GM19240 (cell line): ENCODE measurements at regions not wholly inside any gene's neighbourhood (a gene's known extent, or its start where the extent isn't known, plus 50 kb on each side); places are given as distances from the start of the nearest gene placed in this dataset.
"Not testable (repeated sequence)": the region's sequence is repeated elsewhere in the genome, so short reads cannot be mapped to it uniquely, and the experiment has no call there.

ENCODE experiments used
- DNase-seq: peaks from one replicate; pipeline ENCODE4 v3.0.0; 2011; ENCODE audit warnings: low spot score; ENCODE audit not compliant: insufficient read length

DNA sequence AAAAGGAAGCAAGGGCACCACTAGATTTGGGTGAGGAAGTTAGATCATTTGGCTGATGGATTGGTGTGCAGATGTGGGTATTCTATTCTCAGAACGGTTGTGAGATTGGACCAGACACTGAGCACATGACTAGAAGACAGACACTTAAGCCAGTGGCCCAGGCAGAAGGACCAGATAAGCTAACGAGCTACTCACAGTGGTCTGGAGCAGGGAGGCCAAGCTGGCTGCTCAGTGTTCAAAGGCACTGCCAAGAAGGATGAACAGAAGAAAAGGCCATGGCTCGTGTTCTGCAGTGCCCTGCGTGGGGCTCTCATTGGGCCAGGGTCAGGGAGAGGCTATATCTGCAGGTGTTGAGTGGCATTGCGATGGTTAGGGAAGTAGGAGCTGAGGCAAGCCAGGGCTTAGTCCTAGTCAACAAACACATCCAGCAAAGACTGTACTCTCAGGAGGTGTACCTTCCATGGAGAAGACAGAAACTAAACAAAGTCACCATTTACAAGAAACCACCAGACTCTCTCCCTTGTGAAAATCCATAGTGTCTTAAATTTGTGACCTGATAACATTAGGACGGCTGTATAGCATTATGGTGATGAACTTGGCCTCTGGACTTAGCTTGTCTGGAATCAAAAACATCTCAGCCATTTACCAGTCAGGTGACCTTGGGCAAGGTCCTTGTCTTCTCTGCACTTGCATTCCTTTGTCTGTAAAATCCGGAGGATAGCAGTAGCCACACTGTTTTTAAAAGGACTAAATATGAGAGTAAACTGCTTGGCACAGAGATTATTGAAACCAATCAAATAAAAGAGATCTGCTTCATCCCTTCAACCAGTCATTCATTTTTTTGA lies 274.5 kb downstream of the SIPA1L2 start:
- no peak for DNase-seq

DNA sequence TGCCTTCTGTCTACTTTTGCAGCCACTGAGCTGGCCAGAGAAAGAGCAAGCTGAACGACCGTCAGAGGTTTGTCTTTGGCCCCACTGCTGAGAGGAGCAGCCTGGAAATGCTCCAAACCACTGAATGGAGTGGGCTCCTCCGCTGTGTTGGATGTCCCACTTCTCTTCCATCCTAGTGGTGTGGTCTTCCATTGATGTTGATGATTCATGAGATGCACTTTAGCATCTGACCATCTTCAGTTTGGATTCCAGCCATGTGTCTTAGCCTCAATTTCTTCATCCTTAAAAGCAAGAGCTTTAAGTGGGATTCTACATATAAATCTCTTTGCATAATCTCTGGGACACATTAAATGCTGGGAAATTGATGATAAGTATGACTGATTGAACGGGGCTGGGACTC lies 276.9 kb downstream of the SIPA1L2 start:
- DNase-seq, result no peak

GRCh38 chr1:232352366-232352765 lies 277.6 kb downstream of the SIPA1L2 start:
- no peak for DNase-seq

DNA sequence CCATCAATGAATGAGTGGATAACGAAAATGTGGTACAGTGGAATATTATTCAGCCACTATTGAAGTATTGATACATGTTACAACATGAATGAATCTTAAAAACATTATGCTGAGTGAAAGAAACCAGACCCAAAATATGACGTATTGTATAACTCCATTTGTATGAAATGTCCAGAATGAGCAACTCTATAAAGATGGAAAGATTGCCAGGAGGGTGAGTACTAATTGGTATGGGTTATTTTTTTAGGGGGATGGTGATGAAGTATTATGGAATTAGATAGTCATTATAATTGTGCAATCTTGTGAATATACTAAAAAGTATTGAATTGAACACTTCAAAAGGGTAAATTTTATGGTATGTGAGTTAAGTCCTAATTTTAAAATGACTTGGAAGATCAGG lies 278.6 kb downstream of the SIPA1L2 start:
- no peak for DNase-seq

- no peak for DNase-seq
Measured at GRCh38 chr1:232346844-232347243, 283.1 kb downstream of the SIPA1L2 start.

- no peak for DNase-seq
Measured at GRCh38 chr1:232344791-232345399, 285.0 kb downstream of the SIPA1L2 start.

- not testable (repeated sequence) for DNase-seq
Measured at GRCh38 chr1:232344186-232344585, 285.7 kb downstream of the SIPA1L2 start.

GRCh38 chr1:232340446-232340845 lies 289.5 kb downstream of the SIPA1L2 start:
- no peak for DNase-seq

DNA sequence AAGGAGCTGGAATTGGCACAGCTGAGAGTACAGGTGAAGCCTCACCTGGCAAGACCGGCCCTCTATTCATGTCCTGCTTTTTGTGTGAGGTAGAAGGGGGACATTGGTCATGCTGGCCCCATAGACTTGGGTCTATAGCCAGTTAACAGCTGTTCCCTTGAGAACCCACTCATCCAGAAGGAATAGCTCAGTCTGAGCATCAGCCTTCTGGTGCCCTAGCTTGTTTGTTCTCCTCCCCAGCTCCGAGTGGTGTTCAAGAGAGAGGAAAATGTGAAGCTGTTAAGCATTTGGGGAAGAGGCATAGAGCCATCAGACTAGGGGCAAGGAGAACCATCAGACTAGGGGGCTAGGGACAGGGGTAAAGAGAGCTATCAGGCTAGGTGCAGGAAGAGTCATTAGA lies 290.9 kb downstream of the SIPA1L2 start:
- no peak for DNase-seq

DNA sequence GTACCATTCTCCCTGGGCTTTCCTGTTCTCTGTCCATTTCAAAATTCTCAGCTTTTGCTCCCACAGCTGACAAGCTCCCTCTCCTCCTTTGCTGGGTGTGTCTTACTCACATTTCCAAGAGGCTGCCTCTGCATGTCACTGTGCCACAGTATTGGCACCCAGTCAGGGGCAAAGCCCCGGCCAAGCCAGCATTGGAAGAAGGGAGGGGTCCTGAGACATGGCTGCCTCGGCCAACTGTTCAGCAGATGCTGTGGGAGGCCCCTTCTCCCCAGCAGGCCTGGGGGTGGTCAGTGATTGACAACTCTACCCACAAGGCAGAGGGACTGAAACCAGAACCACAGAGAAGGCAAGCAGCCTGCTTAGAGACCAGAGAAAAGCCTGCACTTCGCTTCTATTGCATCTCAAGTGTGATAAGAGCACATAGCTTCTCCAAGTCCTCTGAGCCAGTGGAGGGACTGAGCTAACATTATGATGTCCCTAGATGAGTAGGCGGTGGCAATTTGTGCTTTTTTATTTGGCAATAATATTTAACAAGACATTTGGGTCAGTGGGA lies 294.1 kb downstream of the SIPA1L2 start:
- no peak for DNase-seq

- DNase-seq, result no peak
Measured at GRCh38 chr1:232335261-232335660, 294.7 kb downstream of the SIPA1L2 start.

DNA sequence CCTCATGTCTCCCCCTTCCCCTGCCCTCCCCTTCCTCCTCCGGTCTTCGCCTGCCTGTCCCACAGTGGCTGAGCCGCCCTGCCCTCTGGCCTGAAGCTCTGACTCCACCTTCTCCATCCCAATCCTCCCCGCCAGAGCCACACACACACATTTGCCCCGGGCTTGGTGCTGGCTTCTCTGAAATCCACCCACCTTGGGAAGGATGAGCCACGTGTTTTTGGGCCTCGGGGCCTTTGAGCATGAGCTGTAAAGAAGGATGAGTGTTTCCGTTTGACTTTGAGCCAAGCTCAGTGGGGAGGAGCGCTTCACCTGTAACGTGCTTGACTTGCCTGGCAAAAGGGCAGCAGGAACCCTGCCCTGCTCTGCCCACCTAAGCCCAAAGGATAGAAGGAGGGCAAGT lies 295.1 kb downstream of the SIPA1L2 start:
- no peak for DNase-seq

GRCh38 chr1:232334246-232334645 lies 295.7 kb downstream of the SIPA1L2 start:
- DNase-seq, result no peak

- no peak for DNase-seq
Measured at GRCh38 chr1:232333419-232333767, 296.5 kb downstream of the SIPA1L2 start.

- not testable (repeated sequence) for DNase-seq
Measured at GRCh38 chr1:232332710-232333418, 297.1 kb downstream of the SIPA1L2 start.

- DNase-seq, result no peak
Measured at GRCh38 chr1:232329103-232329813, 300.7 kb downstream of the SIPA1L2 start.

GRCh38 chr1:232328486-232329102 lies 301.3 kb downstream of the SIPA1L2 start:
- no peak for DNase-seq

GRCh38 chr1:232327899-232328298 lies 302.0 kb downstream of the SIPA1L2 start:
- DNase-seq, result no peak

DNA sequence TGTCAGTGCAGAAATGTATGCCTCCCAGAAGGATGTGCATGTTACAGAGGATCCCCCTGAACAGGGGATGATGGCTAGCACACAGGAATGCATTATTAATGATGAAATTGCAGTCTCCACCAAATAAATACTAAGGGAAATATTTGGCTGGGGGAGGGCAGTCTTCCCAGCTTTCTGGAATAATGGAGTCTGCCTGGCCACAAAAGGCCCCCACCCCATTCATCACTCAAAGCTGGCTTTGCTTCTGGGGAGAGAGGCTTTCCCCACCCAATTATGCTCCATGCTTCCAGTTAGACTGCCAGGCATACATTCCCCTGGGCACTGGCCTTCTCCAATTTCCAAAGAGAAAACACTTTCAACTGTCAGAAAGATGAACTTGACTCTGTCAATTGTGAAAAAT lies 302.7 kb downstream of the SIPA1L2 start:
- DNase-seq, result no peak

- DNase-seq, result no peak
Measured at GRCh38 chr1:232322162-232322734, 307.7 kb downstream of the SIPA1L2 start.
